Panc1 (cell line): ENCODE measurements at regions not wholly inside any gene's neighbourhood (a gene's known extent, or its start where the extent isn't known, plus 50 kb on each side); places are given as distances from the start of the nearest gene placed in this dataset.

Experiments used
- CTCF ChIP-seq: fragments of 450-650 bp; IDR thresholded peaks from 2 replicates; pipeline ENCODE4 v1.5.1; 2017; ENCODE audit warnings: mild to moderate bottlenecking
- POLR2AphosphoS5 ChIP-seq: IDR thresholded peaks from 2 replicates; pipeline ENCODE4 v1.6.1; 2012; ENCODE audit warnings: mild to moderate bottlenecking, low read depth, low read length, moderate library complexity
- SIN3A ChIP-seq: IDR thresholded peaks from 2 replicates; pipeline ENCODE4 v1.6.1; 2012; ENCODE audit warnings: low read depth, mild to moderate bottlenecking, low read length, moderate library complexity, borderline replicate concordance; ENCODE audit not compliant: insufficient read depth

GRCh38 chr12:78695749-78696148 lies 168.8 kb upstream of the SYT1 start:
- TF ChIP-seq CTCF (no peak), SIN3A (no peak), POLR2AphosphoS5 (no peak)
